ENCODE measurements at regions not wholly inside any gene's neighbourhood (a gene's known extent, or its start where the extent isn't known, plus 50 kb on each side); places are given as distances from the start of the nearest gene placed in this dataset.

- no peak overlapping the region for H2AFZ ChIP-seq (ENCODE audit: low read length)
- CTCF ChIA-PET (ENCODE audit: unreplicated experiment): no interaction called here
- no peaks in the 10 kb centered on the region for H3K36me3 ChIP-seq (ENCODE audit: insufficient read depth, low read length)
- H3K4me2 ChIP-seq (ENCODE audit: low read length): no peak overlapping the region
- no peak for TF ChIP-seq CTCF (conservative IDR thresholded peaks at IDR 0.05; ENCODE audit: low read length)
- no peak for TF ChIP-seq EZH2phosphoT487 (IDR thresholded peaks at IDR 0.05; ENCODE audit: borderline replicate concordance, low read depth, low read length)
- no TSS peak for BruUV-seq (replicated peaks)
- intact Hi-C loops (cut with micrococcal nuclease; ENCODE audit: unreplicated experiment): no loop called here
- no peaks in the 10 kb centered on the region for H4K20me1 ChIP-seq (ENCODE audit: insufficient read depth, low read length)
- DNase-seq (ENCODE audit: low spot score): no peak
- H3K9me3 ChIP-seq (ENCODE audit: low read length): no peaks in the 10 kb centered on the region
- H3K27ac ChIP-seq (ENCODE audit: low read depth, low read length, poor library complexity, severe bottlenecking): no peak overlapping the region
- POLR2A ChIA-PET: interaction anchor here (0.9 kb wide), 1 partner anchor 1116 kb away, joined by 3 read pairs; no protein-coding TSS in a partner anchor
- H3K9me2 ChIP-seq (ENCODE audit: insufficient read depth, low read length): no peaks in the 10 kb centered on the region
- no peak overlapping the region for H3K4me3 ChIP-seq (ENCODE audit: low read depth, low read length, poor library complexity, severe bottlenecking)
- H3K4me1 ChIP-seq (ENCODE audit: insufficient read depth, low read length, poor library complexity, severe bottlenecking): no peaks in the 10 kb centered on the region
- H3K79me2 ChIP-seq (ENCODE audit: insufficient read depth, low read depth, low read length): no peaks in the 10 kb centered on the region
Observed at GRCh38 chr6:16851758-16852157, 90.5 kb upstream of the ATXN1 start.

DNA sequence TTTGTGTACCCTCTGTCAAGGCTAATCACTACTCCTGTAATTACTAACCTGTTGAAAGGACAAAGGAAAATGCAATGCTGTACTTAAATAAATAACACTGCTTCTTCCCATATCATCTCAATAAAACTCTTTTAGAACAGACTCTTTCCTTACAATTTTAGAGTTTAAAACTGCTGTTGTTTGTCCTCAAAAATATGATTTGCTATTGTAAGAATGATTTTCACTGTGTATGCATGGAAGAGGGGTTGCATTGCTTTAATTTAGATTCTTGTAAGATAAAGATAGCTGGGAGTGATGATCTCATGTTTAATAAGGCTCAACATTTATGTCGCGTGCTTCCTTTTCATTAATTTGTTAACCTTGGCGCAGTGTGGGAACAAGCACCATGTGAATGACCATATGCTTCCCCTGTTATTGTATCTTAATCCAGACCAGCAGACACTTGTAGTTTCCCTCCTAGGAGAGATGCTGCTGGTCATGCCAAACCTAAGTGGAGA is 89.8 kb upstream of the ATXN1 start:
- H3K36me3 ChIP-seq (ENCODE audit: insufficient read depth, low read length): no peaks in the 10 kb centered on the region
- intact Hi-C loops (cut with micrococcal nuclease; ENCODE audit: unreplicated experiment): no loop called here
- H2AFZ ChIP-seq (ENCODE audit: low read length): no peak overlapping the region
- TF ChIP-seq EZH2phosphoT487 (IDR thresholded peaks at IDR 0.05; ENCODE audit: borderline replicate concordance, low read depth, low read length): no peak
- TF ChIP-seq CTCF (conservative IDR thresholded peaks at IDR 0.05; ENCODE audit: low read length): no peak
- H3K79me2 ChIP-seq (ENCODE audit: insufficient read depth, low read depth, low read length): no peaks in the 10 kb centered on the region
- no peaks in the 10 kb centered on the region for H3K9me2 ChIP-seq (ENCODE audit: insufficient read depth, low read length)
- no peak overlapping the region for H3K27ac ChIP-seq (ENCODE audit: low read depth, low read length, poor library complexity, severe bottlenecking)
- no peak overlapping the region for H3K4me3 ChIP-seq (ENCODE audit: low read depth, low read length, poor library complexity, severe bottlenecking)
- H3K4me2 ChIP-seq (ENCODE audit: low read length): no peak overlapping the region
- no TSS peak for BruUV-seq (replicated peaks)
- H4K20me1 ChIP-seq (ENCODE audit: insufficient read depth, low read length): no peaks in the 10 kb centered on the region
- ChIA-PET CTCF (ENCODE audit: unreplicated experiment) (no interaction called here), POLR2A (interaction anchor here (0.7 to 0.9 kb wide), 2 partner anchors 29 to 1117 kb away, joined by 3 read pairs; no protein-coding TSS in a partner anchor)
- H3K9me3 ChIP-seq (ENCODE audit: low read length): no peaks in the 10 kb centered on the region
- no peak for DNase-seq (ENCODE audit: low spot score)
- H3K4me1 ChIP-seq (ENCODE audit: insufficient read depth, low read length, poor library complexity, severe bottlenecking): no peaks in the 10 kb centered on the region

DNA sequence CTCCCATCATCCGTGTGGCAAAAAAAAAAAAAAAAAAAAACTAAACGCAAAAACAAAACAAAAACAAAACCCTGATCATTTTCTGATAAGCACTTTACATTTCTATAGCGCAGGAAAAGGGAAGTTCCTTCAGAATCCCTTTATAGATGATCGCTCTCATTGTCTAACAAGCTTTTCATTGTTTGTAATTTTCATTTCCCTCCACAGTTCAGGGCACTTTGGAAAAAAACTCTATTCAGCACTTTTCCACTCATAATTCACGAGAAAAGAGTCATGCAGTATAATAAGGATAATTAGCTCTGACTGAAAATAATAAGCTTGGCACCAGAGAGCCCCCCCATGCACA is 89.4 kb upstream of the ATXN1 start:
- Histone ChIP-seq H3K9me3 (ENCODE audit: low read length) (no peaks in the 10 kb centered on the region), H3K79me2 (ENCODE audit: insufficient read depth, low read depth, low read length) (no peaks in the 10 kb centered on the region), H3K4me2 (ENCODE audit: low read length) (no peak overlapping the region), H3K9me2 (ENCODE audit: insufficient read depth, low read length) (no peaks in the 10 kb centered on the region), H3K4me3 (ENCODE audit: low read depth, low read length, poor library complexity, severe bottlenecking) (no peak overlapping the region), H3K36me3 (ENCODE audit: insufficient read depth, low read length) (no peaks in the 10 kb centered on the region), H2AFZ (ENCODE audit: low read length) (no peak overlapping the region), H3K27ac (ENCODE audit: low read depth, low read length, poor library complexity, severe bottlenecking) (no peak overlapping the region), H3K4me1 (ENCODE audit: insufficient read depth, low read length, poor library complexity, severe bottlenecking) (no peaks in the 10 kb centered on the region), H4K20me1 (ENCODE audit: insufficient read depth, low read length) (no peaks in the 10 kb centered on the region)
- ChIA-PET POLR2A (interaction anchor here (0.6 to 0.7 kb wide), 2 partner anchors 28 to 171 kb away, joined by 3 read pairs; no protein-coding TSS in a partner anchor), CTCF (ENCODE audit: unreplicated experiment) (no interaction called here)
- intact Hi-C loops (cut with micrococcal nuclease; ENCODE audit: unreplicated experiment): no loop called here
- no peak for TF ChIP-seq CTCF (conservative IDR thresholded peaks at IDR 0.05; ENCODE audit: low read length)
- no peak for TF ChIP-seq EZH2phosphoT487 (IDR thresholded peaks at IDR 0.05; ENCODE audit: borderline replicate concordance, low read depth, low read length)
- BruUV-seq (replicated peaks): no TSS peak
- no peak for DNase-seq (ENCODE audit: low spot score)
